GM10847 (cell line): ENCODE measurements at regions not wholly inside any gene's neighbourhood (a gene's known extent, or its start where the extent isn't known, plus 50 kb on each side); places are given as distances from the start of the nearest gene placed in this dataset.

Experiments
- POLR2A ChIP-seq: IDR thresholded peaks from 2 replicates; pipeline ENCODE4 v1.6.1; 2011; ENCODE audit not compliant: insufficient read length; ENCODE audit errors: extremely low read depth

DNA sequence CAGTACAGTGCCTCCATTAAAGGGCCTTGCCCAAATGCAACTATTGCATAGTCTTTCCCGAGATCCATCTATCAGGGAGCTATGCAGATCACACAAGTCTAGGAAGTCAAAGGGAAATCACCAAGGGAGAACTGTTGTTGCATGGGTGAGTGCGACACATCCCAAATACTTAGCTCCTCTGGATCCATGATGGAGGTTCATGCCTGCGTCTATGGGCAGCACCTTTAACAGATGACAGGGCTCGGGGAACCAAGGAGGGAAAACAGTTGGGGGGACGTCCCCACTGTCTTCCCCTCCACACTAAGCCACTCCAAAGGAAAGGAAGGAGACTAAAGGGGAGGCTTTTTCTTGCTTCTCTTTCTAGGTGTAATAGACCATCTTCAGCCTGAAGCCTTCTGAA, 552.8 kb upstream of the PKDCC start:
- no peak for TF ChIP-seq POLR2A

DNA sequence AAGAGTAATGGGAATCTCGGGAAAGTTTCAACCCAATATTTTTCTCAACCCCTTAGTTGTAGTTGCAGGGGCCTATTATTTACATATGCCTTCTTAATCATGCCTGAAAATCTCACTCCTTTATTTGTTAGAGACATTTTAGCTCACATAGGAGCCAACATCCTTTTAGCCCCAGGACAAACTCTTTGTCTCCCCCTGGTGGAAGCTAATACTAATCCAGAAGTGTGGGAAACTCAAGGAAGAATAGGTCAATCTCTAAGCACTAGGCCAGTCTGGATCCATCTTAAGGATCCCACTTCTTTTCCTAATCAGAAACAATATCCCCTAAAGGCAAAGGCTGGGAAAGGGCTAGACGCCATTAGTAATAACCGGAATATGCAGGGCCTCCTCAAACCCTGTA, 550.9 kb upstream of the PKDCC start:
- no peak for TF ChIP-seq POLR2A

- TF ChIP-seq POLR2A = no peak
Observed at GRCh38 chr2:41498781-41499180, 549.0 kb upstream of the PKDCC start.

DNA sequence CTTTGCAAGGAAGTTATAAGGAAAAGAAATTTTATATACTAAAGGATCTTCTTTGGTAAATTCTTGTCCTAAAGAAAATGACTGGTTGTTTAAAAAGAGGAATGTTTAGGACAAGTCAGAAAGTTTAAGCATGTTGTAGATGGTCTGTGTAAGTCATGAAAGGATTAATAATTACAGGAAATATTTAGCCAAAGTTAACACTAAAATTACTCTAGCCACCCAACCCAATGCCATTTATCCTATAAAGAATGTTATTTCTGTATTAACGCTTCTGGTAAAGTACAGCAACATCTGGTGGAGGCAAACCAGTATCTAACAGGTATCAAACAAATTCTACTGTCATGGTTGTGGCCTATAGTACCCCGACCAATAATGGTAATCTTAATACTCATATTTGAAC, 546.9 kb upstream of the PKDCC start:
- TF ChIP-seq POLR2A = no peak

GRCh38 chr2:41502752-41503151, 545.1 kb upstream of the PKDCC start:
- TF ChIP-seq POLR2A = no peak

DNA sequence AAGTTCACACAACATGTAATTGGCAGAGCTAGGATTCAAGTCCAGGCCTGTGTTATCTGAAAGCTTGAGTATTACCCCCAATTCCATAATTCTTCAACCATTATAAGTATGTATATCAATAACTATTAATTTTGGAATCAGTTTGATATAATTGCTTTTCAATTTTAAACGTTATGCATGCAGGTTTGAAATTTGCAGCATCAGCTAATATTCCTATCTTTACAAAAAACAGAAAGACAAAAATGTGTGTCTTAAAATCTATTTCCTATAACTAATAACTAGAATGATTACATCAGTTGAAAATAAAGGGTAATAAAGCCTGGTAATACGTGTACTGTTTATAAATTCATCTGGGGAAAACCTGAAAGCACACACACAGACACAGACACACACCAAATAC, 543.3 kb upstream of the PKDCC start:
- no peak for TF ChIP-seq POLR2A

- no peak for TF ChIP-seq POLR2A
Observed at GRCh38 chr2:41510108-41510507, 537.7 kb upstream of the PKDCC start.

- TF ChIP-seq POLR2A = no peak
Observed at GRCh38 chr2:41521211-41521610, 526.6 kb upstream of the PKDCC start.

DNA sequence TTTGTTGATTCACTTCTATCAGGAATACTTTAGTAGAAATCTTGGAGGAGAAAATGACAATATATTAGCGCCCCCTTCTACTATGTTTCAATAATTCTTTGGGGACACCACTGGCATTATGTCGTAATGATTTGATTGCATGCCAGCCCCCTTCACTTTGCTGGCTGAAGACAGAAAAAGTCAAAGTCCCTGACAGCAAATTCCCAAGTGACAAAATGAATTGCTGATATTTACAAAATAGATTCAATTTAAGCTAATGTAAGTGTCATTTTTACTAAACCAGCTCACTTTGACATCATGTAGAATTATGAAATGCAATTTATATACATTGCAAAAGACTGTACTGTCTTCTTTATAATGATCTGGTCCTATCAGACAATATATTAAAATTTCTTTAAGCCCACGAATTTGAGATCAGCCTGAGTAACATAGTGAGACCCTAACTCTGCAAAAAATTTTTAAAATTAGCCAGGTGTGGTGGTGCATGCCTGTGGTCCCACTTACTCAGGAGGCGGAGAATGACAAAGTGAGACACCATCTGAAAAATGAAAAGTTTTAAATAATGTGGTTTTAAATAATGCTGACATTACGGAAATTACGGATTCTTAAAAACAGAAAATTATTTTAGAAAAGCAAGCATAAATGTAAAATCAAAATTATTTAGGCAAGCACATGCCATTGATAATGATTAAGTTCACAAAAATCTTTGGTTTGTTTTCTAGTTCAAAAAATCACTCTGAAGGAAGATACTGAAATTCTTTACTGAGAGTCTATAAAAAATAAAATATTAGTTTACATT, 520.1 kb upstream of the PKDCC start:
- TF ChIP-seq POLR2A = no peak

GRCh38 chr2:41535575-41535974, 512.2 kb upstream of the PKDCC start:
- TF ChIP-seq POLR2A = no peak

GRCh38 chr2:41540272-41540998, 507.4 kb upstream of the PKDCC start:
- TF ChIP-seq POLR2A = no peak

DNA sequence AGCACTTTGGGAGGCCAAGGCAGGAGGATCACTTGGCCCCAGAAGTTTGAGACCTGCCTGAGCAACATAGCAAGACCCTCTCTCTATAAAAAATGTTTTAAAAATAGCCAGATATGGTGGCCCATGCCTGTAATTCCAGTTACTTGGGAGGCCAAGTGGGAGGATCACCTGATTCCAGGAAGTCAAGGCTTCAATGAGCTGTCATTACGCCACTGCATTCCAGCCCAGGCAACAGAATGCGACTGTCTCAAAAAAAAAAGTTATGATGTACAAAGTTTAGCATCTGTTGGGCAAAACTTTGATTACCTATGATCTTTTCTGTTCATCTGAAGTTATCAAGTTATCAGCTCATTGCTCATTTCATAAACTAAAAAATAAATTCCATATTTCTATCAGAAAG, 504.1 kb upstream of the PKDCC start:
- no peak for TF ChIP-seq POLR2A

DNA sequence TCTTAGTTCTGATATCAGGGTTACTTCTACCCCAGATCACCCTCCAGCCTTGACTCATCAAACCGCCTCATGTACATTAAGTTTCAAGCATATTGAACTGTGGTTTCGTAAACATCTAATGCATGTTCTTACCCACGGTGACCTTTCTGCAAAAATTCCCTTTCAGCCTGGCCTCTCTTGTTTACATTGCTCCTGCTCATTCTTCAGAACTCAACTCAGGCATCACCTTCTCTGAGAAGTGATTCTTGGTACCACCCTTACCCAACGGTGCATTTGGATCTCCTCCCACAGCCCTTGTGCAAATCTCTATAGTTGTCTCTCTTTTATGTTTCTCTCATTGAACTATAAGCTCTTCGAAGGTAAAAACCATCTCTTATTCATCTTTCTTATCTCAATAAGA, 503.1 kb upstream of the PKDCC start:
- TF ChIP-seq POLR2A = no peak

DNA sequence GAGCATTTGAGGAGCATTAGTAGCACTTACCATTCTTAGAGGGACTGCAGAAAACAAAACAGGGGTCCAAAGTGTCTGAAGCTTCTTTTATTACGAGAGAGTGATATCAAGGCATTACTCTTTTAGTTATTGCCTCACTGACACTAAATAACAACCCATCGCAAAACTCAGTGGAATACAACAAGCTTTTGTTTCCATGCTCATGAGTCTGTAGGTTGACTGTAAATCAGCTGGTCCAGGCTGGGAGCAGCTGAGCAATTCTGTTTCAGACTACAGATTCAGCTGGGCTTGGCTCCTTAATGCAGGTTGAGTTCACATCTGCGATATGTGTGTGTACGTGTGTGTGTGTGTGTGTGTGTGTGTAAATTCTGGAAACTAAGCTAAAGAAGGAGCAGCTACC, 501.8 kb upstream of the PKDCC start:
- TF ChIP-seq POLR2A = no peak

GRCh38 chr2:41568648-41569047, 479.2 kb upstream of the PKDCC start:
- TF ChIP-seq POLR2A = no peak

- no peak for TF ChIP-seq POLR2A
Observed at GRCh38 chr2:41572154-41572553, 475.7 kb upstream of the PKDCC start.

- no peak for TF ChIP-seq POLR2A
Observed at GRCh38 chr2:41576423-41576822, 471.4 kb upstream of the PKDCC start.
